Right lobe of liver (tissue), 4 donors: ENCODE measurements at regions not wholly inside any gene's neighbourhood (a gene's known extent, or its start where the extent isn't known, plus 50 kb on each side); places are given as distances from the start of the nearest gene placed in this dataset.

Experiments
- CTCF ChIP-seq, 4 donors: fragments of 200-600 bp in 3 of 4; fragments of 450-650 bp in 1 of 4; IDR thresholded peaks; one replicate each; pipeline versions ENCODE4 v1.5.1 to v1.8.0; 2016 to 2022; ENCODE audit warnings: antibody characterized with exemption in 4 of 4, mild to moderate bottlenecking in 2 of 4
- POLR2A ChIP-seq: fragments of 450-650 bp; IDR thresholded peaks from one replicate; pipeline ENCODE4 v1.6.1; 2017; ENCODE audit warnings: antibody characterized with exemption, mild to moderate bottlenecking
- donor health status: DM: no; HTN: no; CAD: no.
- donor health status: DM: no; HTN: no; CAD: no.
- donor health status: DM: no; HTN: yes; CAD: no.

- TF ChIP-seq CTCF (IDR thresholded peaks at IDR 0.05) (no peak), POLR2A (no peak)
Measured at GRCh38 chr7:149558149-149558861, 60.7 kb upstream of the ZNF746 start.
